ENCODE measurements at regions not wholly inside any gene's neighbourhood (a gene's known extent, or its start where the extent isn't known, plus 50 kb on each side); places are given as distances from the start of the nearest gene placed in this dataset.

DNA sequence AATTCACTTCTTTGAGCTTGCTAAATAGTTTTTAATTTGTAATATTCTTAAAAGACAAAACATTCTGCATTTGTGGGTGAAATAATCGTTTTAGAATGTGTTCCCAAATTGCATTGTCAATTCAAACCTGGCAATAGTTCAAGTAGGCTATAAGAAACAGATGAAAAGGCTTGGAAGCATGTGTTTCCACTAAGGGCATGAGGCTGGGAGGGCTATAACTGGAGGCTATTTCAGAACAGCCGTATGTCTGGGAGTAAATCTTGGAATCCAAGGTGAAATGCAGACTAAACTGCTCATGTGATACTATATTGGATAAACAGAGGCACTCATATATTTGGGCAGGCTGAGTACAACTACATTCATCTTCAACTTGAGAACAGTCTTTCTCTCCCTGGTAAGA lies 117.4 kb upstream of the GRPR start:
- Histone ChIP-seq H3K27ac (no peak overlapping the region), H3K36me3 (no peaks in the 10 kb centered on the region)

DNA sequence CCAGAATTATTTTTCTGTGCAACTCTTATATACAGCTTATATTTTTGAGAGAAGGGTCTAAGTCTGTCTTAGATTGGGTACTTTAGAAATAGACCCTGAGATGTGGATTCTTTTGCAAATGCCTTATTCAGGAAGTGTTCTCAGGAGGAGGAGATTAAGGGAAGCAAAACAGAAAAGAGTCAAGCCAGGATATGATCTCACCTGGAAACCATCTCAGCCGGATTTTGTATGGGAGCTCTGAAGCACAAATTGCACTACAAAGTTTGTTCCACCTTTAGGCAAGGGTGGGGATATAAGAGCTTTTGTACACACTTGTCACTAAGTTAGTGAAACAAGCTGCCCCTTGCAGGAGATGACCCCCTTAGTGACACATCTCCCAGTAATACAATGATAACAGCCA lies 121.2 kb upstream of the GRPR start:
- no peak overlapping the region for H3K4me3 ChIP-seq (ENCODE audit: low read depth in 1 of 2, low read length in 1 of 2)
- no peaks in the 10 kb centered on the region for H3K9me3 ChIP-seq
- no peaks in the 10 kb centered on the region for H3K27me3 ChIP-seq
- TF ChIP-seq, protein P1, sequence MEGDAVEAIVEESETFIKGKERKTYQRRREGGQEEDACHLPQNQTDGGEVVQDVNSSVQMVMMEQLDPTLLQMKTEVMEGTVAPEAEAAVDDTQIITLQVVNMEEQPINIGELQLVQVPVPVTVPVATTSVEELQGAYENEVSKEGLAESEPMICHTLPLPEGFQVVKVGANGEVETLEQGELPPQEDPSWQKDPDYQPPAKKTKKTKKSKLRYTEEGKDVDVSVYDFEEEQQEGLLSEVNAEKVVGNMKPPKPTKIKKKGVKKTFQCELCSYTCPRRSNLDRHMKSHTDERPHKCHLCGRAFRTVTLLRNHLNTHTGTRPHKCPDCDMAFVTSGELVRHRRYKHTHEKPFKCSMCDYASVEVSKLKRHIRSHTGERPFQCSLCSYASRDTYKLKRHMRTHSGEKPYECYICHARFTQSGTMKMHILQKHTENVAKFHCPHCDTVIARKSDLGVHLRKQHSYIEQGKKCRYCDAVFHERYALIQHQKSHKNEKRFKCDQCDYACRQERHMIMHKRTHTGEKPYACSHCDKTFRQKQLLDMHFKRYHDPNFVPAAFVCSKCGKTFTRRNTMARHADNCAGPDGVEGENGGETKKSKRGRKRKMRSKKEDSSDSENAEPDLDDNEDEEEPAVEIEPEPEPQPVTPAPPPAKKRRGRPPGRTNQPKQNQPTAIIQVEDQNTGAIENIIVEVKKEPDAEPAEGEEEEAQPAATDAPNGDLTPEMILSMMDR (IDR thresholded peaks at IDR 0.05), result no peak
- H3K4me1 ChIP-seq (ENCODE audit: control insufficient read depth in 1 of 2, insufficient read depth in 1 of 2, low read depth in 1 of 2, low read length in 1 of 2), result no peaks in the 10 kb centered on the region
- H3K27ac ChIP-seq, result no peak overlapping the region
- no peaks in the 10 kb centered on the region for H3K36me3 ChIP-seq

More for the DNA sequence above, 117.4 kb upstream of the GRPR start:
- Histone ChIP-seq H3K4me3 (ENCODE audit: low read depth in 1 of 2, low read length in 1 of 2) (no peak overlapping the region), H3K27me3 (no peaks in the 10 kb centered on the region), H3K4me1 (ENCODE audit: control insufficient read depth in 1 of 2, insufficient read depth in 1 of 2, low read depth in 1 of 2, low read length in 1 of 2) (no peaks in the 10 kb centered on the region), H3K9me3 (no peaks in the 10 kb centered on the region)
- TF ChIP-seq, protein P1 (IDR thresholded peaks at IDR 0.05), result no peak

DNA sequence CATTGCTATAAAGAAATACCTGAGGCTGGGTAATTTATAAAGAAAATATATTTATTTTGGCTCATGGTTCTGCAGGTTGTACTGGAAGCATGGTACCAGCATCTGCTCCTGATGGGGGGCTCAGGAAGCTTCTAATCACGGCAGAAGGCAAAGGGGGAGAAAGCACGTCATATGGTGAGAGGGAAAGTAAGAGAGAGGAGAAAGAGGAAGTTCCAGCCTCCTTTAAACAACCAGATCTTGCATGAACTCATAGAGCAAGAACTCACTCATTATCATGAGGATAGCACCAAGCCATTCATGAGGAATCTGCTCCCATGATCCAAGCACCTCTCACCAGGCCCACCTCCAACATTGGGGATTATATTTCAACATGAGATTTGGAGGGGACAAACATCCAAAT lies 125.0 kb upstream of the GRPR start:
- no peaks in the 10 kb centered on the region for H3K4me1 ChIP-seq (ENCODE audit: control insufficient read depth in 1 of 2, insufficient read depth in 1 of 2, low read depth in 1 of 2, low read length in 1 of 2)

DNA sequence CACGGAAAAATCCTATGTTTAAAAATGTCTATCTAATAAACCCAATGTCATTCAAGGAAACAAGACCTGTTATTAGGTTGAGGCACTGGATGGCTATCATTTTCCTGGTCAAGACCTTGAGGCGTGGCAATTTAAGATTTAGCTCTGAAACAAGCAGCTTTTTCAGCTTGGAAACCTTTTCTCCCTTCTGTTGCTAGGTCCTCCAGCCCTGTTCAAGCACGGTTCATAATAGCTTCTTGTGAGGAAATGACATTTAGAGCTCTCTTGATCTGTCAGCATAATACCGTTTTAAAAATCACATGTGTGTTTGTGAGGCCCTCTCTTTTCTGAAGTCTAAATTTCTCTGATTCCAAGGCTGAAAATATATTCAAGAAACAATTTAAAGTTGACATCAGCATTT lies 133.6 kb upstream of the GRPR start:
- Histone ChIP-seq H3K9me3 (no peaks in the 10 kb centered on the region), H3K36me3 (no peaks in the 10 kb centered on the region), H3K27me3 (no peaks in the 10 kb centered on the region), H3K4me3 (ENCODE audit: low read depth in 1 of 2, low read length in 1 of 2) (no peak overlapping the region), H3K27ac (no peak overlapping the region), H3K4me1 (ENCODE audit: control insufficient read depth in 1 of 2, insufficient read depth in 1 of 2, low read depth in 1 of 2, low read length in 1 of 2) (no peaks in the 10 kb centered on the region)
- TF ChIP-seq, protein P1 (IDR thresholded peaks at IDR 0.05), result no peak

More for the DNA sequence above, 125.0 kb upstream of the GRPR start:
- H3K27me3 ChIP-seq, result no peaks in the 10 kb centered on the region
- no peaks in the 10 kb centered on the region for H3K36me3 ChIP-seq
- H3K27ac ChIP-seq, result no peak overlapping the region
- no peaks in the 10 kb centered on the region for H3K9me3 ChIP-seq
- TF ChIP-seq, protein P1 (IDR thresholded peaks at IDR 0.05), result no peak
- H3K4me3 ChIP-seq (ENCODE audit: low read depth in 1 of 2, low read length in 1 of 2), result no peak overlapping the region

DNA sequence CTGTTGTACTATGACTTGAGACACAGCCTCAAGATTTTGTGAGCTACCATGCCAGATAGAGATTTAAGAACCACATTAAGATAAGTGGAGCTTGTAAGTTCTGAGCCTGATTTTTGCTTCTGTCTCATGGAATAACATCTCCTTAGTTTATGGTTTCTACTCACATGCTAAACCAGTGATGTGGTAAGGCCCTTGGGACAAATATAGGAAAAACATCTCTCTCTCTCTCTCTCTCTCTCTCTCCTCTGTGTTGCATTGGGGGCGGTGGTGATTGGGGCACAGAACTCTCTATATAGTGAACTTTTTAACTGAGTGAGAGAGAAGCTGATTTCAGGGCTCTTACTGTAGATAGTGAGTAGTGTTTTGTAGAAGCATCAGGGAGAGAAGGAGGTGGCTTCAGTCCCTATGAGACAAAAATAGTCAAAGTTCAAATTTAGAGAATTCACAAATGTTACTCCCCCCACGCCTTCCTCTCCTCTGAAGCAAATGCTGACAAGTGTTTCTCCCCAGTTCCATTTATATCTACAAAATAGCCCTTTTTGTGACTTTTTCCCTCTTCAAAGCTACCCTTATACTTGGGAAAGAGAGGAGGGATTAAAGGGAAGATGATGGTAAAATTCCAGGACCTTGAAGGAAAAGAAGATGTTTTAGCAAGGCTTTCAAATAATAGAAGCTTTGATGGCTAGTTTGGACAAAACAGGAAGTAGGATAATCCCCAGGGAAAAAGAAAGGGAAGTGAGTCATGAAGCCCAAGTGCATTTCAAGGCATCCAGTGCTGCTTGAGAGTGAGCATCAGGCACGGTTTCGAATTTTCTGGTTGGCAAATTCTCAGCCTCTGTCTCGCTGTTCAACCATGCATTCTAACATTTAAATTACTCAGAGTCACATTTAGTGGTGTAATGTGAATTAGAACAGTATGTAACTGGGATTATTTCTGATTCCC lies 134.3 kb upstream of the AP1S2 start:
- H3K27ac ChIP-seq, result no peak overlapping the region
- no peaks in the 10 kb centered on the region for H3K4me1 ChIP-seq (ENCODE audit: control insufficient read depth in 1 of 2, insufficient read depth in 1 of 2, low read depth in 1 of 2, low read length in 1 of 2)
- H3K9me3 ChIP-seq, result no peaks in the 10 kb centered on the region
- no peaks in the 10 kb centered on the region for H3K27me3 ChIP-seq
- TF ChIP-seq, protein P1 (IDR thresholded peaks at IDR 0.05), result no peak
- no peak overlapping the region for H3K4me3 ChIP-seq (ENCODE audit: low read depth in 1 of 2, low read length in 1 of 2)
- no peaks in the 10 kb centered on the region for H3K36me3 ChIP-seq

Measured in neutrophil (primary cell).